Stimulated activated CD8-positive, alpha-beta memory T cell treated with anti-CD3 and anti-CD28 coated beads, Interleukin-15, amount 100 ng/mL, for 4 hours (primary cell): ENCODE measurements at regions not wholly inside any gene's neighbourhood (a gene's known extent, or its start where the extent isn't known, plus 50 kb on each side); places are given as distances from the start of the nearest gene placed in this dataset.
"Not testable (repeated sequence)": the region's sequence is repeated elsewhere in the genome, so short reads cannot be mapped to it uniquely, and the experiment has no call there.

Experiments
- DNase-seq, 2 donors: peaks; one replicate each; pipeline ENCODE4 v3.0.0-alpha.2; 2020; ENCODE audit warnings: low read depth in 2 of 2

DNA sequence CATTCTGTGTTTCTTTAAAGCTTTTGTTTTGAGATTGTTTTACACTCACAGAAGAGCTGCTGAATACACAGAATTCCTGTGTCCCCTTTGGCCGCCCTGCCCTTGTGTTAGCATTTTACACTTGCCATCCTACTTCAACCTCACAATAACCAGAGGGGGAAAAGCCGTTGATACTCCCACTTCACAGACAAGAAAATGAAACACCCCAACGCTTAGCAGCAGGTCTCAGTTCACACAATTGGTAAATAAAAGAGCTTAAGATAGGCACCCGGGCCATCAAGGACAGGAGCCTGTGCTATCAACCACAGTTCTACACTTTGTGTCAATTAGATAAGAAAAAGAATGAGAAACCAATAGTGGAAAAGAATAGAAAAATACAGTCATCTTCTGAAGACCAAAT lies 178.0 kb downstream of the SYK start:
- no peak for DNase-seq

DNA sequence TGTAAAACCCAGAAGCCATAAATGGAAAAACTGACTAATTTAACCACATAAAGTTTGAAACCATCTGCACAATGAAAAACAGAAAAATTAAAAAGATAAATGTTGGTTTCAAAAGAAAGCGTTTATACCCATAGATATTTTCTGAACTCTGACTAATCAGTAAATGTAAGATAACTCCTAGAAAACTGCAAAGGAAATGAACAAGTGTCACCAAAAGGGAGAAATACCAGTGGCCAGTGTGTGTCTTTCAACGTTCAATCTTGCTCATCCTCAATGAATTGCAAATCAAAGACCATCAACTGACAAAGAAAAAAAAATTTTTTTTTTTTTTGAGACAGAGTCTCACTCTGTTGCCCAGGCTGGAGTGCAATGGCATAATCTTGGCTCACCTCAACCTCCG lies 180.1 kb downstream of the SYK start:
- no peak for DNase-seq

DNA sequence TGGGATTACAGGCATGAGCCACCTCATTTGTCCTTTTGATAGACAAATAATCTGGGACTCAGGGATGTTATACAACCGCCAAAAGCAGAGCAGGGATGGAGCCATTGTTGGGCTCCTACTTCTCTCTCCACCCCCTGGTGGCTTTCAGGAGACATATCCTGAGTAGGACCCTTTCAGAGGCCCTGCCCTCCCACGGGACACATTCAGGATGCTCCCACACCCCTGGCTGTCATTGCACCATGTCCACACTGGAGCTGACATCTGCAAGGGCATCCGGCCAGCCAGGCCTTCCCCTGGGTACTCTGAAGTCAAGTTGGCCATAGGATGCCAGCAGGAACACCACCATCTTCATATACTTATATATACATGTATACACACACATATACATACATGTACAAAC lies 181.8 kb downstream of the SYK start:
- no peak for DNase-seq

DNA sequence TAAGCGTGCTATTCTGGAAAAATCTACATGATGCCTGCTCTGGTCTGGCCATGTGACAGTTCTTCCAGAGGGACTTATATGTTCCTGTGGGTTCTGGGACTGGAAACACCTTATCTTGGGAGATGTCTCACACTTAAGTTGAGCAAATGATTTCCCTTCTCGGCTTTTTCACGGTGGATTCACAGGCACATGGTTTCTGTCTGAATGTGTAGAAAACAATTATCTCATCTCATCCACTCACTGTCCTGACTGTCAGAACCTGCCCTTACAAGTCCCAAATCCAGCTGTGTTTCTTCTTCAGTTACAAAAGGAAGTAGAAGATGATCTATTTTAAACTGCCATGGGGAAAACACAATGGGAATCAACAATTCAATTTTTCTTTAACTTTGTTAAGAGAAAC lies 184.0 kb downstream of the SYK start:
- no peak for DNase-seq

DNA sequence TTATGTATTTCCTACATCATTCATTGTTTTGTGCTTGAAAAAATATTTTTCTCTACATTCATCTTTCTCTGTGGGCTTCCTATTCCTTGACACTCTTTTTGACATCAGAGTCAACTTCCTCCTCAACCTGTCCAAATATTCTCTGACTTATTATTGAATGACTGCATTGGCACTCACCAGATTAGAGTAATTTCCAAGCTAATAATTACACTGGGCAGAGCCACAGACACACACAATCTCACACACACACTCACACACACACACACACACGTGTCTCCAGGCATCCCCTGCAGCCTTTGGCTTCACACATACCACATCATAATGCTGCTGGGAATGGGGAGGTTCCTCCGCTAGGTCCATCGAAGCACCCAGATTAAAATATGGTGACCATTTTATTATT lies 184.5 kb downstream of the SYK start:
- no peak for DNase-seq

DNA sequence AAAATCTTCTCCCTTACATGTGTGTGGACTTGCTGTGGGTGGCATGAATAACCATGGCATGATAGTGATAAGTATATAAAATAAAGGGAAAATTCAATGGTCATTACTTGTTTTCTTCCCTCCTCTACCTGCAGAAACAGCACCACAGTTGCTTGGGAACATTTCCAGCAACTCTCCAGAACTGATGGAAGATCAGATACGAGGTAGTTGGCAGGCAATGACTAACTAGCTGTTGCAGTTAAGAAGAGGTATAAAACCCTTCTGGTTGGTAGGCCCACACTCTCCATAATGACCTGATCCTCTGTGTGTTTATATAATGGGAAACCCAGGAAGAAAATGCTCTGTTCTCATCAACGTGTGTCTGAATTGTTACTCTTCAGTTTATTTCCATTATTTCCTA lies 185.9 kb downstream of the SYK start:
- no peak for DNase-seq

DNA sequence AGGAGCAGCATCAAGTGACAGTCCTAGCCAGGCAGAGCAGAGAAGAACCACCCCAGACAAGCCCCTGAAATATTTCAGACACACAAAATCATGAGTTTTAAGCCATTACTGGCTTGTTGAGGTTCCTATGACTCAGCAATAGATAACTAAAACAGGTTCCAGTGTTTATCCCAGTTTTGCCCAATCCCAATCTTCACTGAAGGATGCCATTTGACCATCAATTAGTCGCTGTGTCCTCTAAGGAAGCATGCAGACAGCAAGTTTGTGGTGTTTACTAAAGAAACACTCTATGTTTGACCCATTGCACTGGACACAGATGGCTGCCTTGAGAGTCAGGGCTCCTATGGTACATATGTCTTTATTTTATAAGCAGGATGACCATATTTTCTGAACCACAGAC lies 186.7 kb downstream of the SYK start:
- DNase-seq, result no peak

DNA sequence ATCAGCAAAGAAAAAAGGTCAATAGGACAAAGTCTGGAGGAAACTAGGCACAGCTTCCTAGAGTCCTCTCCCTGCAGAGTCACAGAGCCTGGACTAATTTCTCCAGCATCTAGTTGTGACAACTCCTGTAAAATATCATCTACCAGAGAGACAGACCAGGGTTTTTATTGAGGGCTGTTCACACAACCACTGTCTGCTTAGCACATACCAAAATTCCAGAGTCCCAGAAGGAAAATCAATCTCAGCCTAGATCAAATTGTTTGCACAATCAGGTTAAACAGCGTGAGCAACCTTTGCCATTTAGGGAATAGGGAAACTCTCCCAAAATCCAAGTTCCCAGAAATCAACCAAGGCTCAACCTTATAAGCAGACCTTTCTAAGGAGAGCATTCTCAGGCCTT lies 190.3 kb downstream of the SYK start:
- DNase-seq, result no peak

DNA sequence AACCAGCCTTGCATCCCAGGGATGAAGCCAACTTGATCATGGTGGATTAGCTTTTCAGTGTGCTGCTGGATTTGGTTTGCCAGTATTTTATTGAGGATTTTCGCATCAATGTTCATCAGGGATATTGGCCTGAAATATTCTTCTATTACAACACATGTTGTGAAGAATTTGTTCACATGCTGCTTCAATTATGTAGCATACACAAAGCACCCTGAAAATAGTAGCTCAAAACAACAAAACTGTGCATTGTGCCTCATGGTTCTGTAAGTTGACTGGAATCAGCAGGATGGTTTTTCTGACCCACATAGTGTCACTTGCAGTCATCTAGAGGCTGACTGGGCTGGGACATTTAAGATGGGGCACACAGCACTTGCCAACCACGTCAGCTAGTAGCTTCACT lies 193.9 kb downstream of the SYK start:
- DNase-seq, result no peak

DNA sequence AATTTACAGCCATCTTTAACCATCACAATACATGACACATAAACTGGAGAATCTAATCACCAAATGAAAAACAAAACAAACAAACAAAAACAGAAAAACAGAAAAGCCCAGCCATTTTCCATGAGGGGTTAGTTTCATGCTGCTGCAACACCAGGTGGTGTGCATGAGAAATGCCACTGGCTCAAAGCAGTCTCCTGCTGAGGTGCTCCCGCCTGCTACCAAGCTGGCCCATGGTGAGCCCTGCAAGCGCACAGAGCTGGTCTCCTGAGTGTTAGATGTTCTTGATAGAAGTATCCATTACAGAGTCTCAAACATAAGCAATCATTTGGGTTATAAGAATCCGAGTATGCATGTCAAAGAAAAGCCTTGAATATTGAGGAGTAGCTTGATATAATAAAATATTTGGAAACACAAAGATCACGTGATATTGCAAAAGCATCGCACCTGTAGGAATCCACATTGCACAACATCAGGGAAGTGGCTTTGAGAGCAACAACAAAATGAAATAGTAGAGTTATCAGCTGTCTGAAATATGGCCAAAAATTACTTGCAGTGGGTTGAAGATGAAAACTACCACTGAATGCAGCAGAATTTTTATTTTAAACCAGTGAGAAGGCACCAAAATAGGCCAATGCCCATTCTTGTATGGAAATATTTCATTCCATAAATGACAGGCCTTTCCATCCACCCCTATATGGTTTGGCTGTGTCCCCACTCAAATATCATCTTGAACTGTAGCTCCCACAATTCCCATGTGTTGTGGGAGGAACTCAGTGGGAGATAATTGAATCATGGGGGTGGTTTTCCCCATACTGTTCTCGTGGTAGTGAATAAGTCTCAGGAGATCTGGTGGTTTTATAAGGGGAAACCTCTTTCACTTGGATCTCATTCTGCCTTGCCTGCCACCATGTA lies 194.8 kb downstream of the SYK start:
- DNase-seq, result no peak

DNA sequence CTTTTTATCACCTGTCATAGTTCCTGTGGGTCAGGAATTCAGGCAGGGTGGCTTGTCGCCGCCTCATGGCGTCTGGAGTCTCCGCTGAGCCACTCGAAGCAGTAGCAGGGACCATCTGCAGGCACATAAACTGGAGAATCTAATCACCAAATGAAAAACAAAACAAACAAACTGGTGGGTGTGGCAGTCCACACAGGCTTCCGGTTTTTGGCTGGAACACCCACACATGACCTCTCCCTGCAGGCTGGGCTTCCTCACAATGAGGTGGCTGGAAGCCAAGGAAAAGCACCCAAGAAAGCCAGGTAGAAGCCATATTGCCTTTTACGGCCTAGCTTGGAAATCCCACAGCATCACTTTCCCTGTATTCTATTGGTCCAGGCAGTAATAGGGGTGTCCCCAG lies 197.0 kb downstream of the SYK start:
- no peak for DNase-seq

DNA sequence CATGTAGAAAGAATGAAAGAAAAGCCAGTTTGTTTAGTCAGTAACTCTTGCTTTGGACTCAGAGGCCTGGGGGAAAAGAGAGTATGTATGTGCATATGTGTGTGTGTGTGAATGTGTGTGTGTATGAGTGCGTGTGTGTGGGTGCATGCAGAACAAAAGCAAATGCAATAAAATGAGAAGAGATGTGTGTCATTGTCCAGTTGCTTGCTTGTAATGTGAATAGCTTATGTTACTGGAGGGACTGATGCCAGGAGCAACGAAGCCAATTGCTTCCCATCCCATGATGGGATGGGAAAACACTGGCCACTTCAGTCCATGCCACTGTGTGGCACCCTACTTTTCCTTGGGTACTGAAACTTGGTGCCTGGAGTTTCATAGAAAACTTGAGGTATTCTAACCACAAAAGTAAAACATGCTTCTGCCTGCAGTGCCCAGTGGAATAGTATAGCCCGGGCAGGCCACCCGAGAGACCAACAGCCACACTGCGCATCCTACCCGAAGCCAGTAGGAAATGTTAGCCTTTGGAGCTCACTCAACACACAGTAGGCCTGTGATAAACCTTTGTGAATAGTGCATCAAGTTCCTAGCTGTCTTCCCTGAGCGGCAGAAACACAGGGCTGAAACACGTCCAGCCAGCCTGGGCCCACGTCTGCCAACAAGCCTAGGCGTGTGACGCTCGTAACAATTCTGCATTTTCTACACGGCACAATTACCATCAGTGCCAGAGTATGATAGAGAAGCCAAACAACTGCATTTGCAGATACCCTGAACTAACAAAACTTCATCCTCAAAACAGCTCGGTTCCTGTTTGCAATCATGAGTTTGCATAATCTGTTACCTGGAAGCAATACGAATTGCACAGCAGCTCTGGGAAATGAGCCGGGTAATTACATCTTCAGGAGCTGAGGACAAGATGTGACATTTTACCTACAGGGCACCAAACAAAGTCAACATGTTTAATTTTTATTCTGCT lies 198.1 kb downstream of the SYK start:
- DNase-seq, result no peak

DNA sequence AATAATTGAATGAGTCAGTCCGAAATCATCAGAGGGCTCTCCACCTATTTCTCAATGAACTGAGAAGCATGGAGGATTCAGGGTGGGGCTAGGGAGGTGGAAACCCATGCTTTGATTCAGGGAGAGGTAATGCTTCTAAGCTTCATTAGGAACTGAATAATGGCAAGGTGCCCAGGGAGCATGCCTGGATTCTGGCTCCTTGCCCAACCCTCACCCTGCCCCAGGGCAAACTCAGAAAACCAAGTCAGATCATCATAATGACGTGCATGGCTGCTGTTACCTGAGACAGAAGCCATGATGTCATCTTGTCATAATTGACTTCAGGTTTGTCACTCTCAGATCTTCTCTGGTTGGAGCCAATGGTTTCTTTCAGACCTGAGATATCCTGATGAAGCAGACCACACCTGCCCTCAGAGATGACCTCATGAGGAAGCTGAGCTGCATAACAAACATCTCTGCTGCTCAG lies 199.6 kb downstream of the SYK start:
- no peak for DNase-seq

DNA sequence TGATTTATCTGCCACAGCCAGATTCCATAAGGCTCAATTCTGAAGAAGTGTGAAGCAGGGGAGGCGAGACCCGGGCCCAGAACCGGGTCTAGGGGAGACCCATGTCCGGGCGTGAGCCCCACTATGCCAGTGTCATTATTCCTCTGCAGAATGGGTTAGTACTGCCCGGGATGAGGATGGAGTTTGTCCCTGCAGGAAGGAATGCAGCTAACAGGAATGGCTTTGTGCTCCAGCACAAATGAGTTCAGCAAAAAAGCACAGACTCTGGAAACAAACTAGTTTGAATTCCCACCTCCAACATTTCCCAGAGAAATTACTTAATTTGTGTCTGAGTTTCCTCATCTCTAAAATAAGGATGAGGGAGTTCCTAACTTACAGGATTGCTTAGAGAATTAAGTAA lies 202.9 kb downstream of the SYK start:
- DNase-seq, result no peak

DNA sequence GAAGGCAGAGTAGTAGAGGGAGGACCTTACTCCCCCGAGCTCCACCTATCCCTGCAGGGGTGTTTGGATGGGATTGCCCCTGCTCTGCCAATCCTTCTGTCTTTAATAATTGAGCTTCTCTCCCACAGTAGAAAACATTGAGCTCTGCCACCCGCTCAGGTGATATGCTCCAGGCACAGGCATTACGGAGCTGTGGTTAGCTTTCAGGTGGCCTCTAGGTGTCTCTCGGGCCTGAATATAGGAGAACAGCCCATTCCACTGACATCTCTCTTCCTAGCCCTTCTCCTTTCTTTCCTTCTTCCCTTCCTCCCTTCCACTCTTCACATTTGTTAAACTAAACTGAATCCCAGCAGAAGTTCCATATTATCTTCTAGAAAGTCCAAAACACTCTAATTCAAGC lies 203.4 kb downstream of the SYK start:
- no peak for DNase-seq

DNA sequence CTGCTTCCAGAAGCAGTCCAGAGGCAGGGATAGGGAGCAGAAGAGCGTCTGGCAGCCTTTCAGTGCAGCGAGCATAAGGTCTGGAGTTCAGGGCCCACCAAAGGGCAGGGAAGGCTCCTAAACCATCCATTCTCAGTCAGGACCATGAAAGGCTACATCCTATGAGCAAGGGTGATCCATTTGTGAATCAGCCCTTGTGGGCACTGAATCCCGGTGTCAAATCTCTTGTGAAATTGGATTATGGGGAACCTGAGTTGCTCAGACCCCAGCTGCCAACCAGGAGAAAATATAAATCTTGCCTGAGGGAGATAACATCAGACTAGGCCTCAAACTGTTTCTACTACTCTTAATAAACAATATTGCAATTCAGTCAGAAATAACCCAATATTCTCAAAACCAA lies 204.4 kb downstream of the SYK start:
- no peak for DNase-seq

DNA sequence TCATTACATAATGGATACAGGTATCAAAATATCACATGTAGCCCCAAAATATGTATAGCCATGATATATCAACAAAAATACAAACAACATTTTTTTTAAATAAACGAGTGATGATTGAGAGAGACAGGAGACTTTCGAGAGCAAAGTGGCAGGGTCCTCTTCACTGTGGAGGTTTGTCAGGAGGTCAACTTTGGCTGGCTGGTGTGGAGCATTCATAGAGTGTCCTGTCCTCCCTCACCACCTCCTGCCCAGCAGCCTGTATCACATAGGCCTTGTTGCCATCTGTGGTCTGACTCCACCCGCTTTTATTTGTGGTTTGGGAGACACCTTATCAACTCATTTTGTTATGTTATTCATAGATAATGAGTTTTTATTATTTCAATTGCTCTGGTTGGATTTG lies 206.9 kb downstream of the SYK start:
- no peak for DNase-seq

DNA sequence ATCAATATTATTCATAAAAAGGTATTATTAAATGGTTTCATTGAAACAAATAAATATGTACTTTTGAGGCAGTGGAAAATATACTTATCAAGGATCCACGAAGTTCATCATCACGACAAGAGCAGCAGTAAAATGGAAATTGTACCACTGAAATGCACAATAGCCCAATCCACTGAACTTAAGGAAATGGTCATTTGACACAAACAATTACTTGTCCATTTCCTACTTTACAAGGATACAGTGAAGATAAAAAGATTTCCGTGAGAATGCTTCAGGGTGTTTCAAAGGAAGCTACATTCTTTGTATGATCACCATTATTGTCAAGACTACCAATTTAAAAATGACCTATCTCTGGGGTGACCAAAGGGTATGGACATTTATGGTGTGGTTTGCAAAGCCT lies 210.3 kb downstream of the SYK start:
- no peak for DNase-seq

DNA sequence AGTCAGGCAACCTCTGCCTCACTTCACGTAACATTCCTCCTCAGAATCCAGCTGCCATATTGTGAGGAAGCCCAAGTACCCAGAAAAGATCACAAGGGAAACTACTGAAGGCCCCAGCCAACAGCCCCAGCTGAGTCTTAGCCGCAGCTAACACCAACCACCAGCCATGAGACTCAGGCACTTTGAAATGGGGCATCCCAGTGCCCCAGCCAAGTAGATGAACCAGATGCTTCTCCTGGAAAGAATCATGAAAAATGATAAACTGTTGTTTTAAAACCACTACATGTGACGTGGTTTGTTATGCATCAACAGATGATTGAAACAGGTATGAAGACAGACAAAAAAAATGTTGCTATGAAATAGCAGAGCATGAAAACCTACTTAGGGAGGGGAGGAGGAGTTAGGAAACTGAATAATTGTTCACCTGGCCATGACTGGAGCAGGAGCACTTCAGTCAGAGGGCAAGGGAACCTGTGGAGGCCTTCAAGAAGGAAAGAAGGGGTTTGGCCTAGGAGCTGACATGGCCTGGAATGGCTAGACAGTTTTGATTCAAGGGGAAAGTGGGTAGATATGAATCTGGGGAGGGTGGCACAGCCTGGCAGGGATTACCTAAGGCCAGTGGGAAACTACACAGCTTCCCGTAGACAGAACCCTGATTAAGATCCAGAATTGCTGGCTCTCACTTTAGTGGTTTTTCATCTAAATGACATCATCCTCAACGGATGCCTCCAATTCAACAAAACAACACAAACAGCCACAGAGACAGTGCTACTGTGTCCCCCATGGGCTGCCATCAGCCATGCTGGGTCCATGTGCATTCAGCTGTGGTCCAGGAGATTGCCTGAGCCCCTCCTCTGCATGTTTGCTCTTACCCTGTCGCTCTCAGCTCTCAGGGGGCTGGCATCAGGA lies 211.6 kb downstream of the SYK start:
- DNase-seq, result no peak

DNA sequence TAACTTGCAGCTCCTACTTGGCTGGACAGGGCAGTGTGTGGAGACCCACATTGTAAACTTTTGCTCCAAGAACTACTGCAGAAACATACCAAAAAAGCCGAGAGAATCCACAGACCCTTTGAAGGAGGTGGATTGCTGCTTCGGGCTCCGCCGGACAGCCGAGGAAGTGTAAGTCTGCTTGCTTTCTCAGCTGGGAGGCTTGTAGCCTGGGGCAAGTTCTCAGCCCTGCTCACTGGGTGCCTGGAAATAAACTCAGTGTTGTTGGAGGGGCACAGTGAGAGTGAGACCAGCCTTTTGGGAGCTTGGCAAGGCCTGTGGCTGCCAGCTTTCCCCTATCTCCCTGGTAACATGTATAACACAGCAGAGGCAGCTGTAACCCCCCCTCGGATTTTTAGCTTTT lies 215.6 kb downstream of the SYK start:
- DNase-seq, result no peak

DNA sequence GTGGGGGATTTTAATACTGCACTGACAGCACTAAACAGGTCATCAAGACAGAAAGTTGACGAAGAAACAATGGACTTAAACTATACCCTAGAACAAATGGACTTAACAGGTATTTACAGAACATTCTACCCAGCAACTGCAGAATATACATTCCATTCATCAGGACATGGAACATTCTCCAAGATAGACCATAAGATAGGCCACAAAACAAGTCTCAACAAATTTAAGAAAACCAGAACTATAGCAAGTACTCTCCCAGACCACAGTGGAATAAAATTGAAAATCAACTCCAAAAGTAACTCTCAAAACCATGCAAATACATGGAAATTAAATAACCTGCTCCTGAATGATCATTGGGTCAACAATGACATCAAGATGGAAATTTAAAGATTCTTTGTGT lies 218.3 kb downstream of the SYK start:
- not testable (repeated sequence) for DNase-seq

DNA sequence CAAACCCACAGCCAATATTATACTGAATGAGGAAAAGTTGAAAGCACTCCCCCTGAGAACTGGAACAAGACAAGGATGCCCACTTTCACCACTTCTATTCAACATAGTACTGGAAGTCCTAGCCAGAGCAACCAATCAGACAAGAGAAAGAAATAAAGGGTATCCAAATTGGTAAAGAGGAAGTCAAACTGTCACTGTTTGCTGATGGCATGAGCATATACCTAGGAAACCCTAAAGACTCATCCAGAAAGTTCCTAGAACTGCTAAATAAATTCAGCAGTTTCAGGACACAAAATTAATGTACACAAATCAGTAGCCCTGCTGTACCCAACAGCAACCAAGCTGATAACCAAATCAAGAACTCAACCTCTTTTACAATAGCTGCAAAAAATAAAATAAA lies 220.0 kb downstream of the SYK start:
- DNase-seq, result not testable (repeated sequence)
